Astrocyte of the spinal cord (primary cell): ENCODE measurements at regions not wholly inside any gene's neighbourhood (a gene's known extent, or its start where the extent isn't known, plus 50 kb on each side); places are given as distances from the start of the nearest gene placed in this dataset.

Experiments
- DNase-seq: peaks from one replicate; pipeline ENCODE4 v3.0.0; 2011; ENCODE audit warnings: low read depth, low spot score
- H3K4me3 ChIP-seq: 2 replicates; pipeline ENCODE4 v1.5.1; 2011; ENCODE audit warnings: low read depth, mild to moderate bottlenecking, low read length, moderate library complexity
- in situ Hi-C: cut with HindIII; loops from 2 replicates; pipeline ENCODE4 v1.10.0; 2017; ENCODE audit warnings: low sequenced_read_pairs
- TF ChIP-seq, protein P1 (sequence below): IDR thresholded peaks from 2 replicates; pipeline ENCODE4 v1.5.1; 2012; ENCODE audit warnings: low read depth, mild to moderate bottlenecking, low read length, inconsistent platforms

DNA sequence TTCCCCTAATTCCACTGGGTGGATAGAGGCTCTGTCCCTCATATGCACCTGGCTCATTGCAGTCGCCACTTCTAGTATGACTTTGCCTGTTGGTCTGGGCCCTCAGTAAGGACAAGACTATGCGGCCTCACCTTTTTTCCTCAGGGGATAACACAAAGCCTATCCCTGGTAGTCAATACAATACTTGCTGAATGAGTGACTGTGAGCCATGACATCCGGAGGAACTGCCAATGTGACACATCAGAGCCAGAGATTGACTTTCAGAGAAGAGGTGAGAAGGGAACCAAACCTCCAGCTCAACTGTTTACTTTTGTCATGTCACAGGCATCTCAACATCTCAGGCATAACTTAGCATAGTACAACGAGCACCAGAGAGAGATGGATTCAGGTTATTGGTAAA, 371.3 kb downstream of the DMRT2 start:
- in situ Hi-C loops = no loop called here
- TF ChIP-seq, protein P1, sequence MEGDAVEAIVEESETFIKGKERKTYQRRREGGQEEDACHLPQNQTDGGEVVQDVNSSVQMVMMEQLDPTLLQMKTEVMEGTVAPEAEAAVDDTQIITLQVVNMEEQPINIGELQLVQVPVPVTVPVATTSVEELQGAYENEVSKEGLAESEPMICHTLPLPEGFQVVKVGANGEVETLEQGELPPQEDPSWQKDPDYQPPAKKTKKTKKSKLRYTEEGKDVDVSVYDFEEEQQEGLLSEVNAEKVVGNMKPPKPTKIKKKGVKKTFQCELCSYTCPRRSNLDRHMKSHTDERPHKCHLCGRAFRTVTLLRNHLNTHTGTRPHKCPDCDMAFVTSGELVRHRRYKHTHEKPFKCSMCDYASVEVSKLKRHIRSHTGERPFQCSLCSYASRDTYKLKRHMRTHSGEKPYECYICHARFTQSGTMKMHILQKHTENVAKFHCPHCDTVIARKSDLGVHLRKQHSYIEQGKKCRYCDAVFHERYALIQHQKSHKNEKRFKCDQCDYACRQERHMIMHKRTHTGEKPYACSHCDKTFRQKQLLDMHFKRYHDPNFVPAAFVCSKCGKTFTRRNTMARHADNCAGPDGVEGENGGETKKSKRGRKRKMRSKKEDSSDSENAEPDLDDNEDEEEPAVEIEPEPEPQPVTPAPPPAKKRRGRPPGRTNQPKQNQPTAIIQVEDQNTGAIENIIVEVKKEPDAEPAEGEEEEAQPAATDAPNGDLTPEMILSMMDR = no peak
- no peak for DNase-seq
- no peak overlapping the region for H3K4me3 ChIP-seq

DNA sequence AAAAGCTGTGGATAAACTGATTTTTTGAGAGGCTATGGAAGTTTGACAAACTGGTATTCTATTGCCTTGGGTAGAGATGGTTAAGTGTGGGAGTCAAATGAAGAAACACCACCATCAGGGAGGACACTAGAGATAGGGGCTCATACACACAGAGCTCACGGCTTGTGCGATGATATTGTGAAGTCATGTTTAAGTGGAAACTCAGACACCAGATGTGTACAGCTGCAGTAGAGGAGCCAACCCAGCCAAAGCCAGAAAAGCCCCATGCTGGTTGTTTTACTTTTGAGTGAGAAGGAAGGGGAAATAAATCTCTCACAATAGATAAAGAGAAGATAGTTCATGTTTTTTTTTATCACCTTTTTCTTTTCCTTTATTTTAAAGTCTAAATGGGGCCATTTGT, 377.7 kb downstream of the DMRT2 start:
- TF ChIP-seq, protein P1 = no peak

DNA sequence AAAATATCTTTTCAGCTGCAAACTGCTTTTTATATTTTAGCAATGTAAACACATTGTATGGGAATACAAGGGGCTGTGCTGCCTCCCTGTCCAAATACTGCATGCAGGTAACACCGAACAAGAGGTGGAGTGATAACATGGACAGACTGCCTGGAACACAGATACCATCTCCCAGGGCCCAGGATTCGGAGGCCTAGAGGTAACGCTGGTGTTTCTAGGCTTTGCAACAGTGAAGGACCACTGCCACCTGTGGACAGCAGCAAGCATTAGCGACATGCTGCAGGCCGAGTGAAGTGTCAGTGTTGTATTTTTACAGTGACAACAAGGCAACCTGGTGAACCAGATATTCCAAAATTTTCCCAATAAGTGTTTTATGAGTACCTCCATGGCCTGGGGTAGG, 379.1 kb downstream of the DMRT2 start:
- TF ChIP-seq, protein P1 = peak; percentile 7
- in situ Hi-C loops = no loop called here
- H3K4me3 ChIP-seq = no peak overlapping the region
- no peak for DNase-seq

More for the DNA sequence above, 377.7 kb downstream of the DMRT2 start:
- no peak overlapping the region for H3K4me3 ChIP-seq
- in situ Hi-C loops = no loop called here
- no peak for DNase-seq

DNA sequence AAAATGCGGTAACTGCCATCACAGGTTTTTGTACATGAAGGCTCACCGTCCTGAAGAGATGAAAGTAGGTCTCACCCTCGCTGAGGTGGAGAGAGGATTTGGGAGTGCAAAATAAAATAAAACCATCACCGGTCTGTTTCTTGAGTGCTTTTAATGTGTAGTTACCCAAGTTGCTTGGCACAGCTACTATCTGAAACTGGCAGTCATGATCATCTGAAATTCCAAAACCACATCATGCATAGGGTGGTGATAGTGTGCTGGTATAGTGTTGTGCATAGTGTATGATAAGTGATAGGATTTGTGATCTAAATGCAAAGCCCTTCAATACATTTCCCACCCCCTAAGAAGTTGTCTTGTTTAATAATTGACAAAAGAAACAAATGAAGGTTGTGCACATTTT, 381.3 kb downstream of the DMRT2 start:
- DNase-seq = no peak
- TF ChIP-seq, protein P1 = no peak
- in situ Hi-C loops = no loop called here
- H3K4me3 ChIP-seq = no peak overlapping the region

DNA sequence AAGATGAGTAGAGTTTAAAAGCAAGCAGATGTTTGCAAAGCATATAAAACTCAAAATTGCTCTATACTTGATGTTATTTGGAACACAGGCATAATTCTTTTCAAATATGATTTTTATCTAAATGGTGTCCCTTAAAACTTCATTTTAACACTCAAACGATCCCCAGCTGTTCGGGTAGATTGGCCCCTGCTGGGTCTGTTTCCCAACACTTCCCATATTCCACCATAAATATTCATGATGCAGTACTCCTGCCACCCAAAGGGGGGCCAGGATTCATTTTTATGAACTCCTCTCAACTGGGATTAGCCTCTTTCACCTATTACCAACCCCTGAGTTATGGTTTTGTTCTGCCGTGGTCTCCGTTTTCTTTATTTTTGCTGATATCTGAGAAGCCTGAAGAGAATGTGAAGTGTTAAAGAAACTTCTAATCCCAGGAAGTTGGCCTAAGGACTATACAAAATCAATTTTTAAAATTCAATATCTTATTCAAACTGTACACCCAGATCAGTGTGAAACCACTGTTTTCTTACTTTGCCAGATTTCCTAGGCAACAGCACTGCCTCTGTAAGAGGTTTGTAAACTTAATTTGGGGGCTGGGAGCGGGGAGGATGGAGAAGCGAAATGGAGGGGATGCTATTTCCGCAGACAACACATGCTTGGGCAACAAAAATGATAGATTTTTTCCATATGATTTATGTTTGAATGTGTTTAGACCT, 384.1 kb downstream of the DMRT2 start:
- no peak for DNase-seq
- in situ Hi-C loops = no loop called here
- H3K4me3 ChIP-seq = no peak overlapping the region
- TF ChIP-seq, protein P1 = no peak

DNA sequence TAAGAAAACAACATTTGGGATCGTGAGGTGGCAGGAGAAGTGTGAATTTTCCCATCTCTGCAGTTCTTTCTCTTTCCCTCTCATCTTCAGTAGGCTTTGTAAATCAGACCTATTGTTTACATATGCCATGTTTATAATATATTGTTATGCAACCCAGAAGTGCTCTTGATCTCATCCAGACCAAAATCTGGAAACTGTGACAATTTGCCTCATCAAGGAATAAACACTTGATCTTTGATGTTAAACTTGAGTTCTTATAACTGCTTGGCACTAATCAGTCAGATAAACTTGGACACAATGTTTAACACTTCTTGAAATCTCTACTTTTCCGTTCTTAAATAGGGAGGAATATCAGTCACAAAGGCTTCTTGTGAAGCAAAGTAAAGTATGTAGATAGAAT, 384.7 kb downstream of the DMRT2 start:
- in situ Hi-C loops = no loop called here
- TF ChIP-seq, protein P1 = no peak
- DNase-seq = no peak
- no peak overlapping the region for H3K4me3 ChIP-seq
